ENCODE measurements at regions not wholly inside any gene's neighbourhood (a gene's known extent, or its start where the extent isn't known, plus 50 kb on each side); places are given as distances from the start of the nearest gene placed in this dataset.
A peak's percentile ranks its signal among the peaks of the same experiment; 100 is the strongest.

DNA sequence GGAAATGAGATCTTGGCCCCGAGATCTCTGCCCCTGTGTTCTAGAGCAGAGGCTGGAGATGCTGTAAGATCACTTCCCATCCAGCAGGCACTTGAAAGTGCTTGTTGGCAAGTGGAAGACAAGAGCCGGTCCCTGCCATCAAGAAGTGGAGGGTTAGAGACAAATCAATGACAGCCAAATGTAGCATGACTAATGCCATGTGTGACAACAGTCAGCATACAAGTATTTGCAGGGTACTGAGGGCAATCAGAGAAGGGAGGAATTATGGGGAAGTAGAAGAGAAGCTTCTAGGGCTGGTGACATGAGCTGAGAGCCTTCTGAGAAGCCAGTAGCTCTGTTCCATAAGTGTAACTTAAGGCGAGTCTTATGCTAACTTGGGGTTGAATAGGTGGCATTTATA is 58.6 kb downstream of the TMEM17 start:
- DNase-seq (ENCODE audit: low read depth), result no peak
- no peak overlapping the region for H3K4me3 ChIP-seq (ENCODE audit: low read depth, low read length)
- TF ChIP-seq, protein P1, sequence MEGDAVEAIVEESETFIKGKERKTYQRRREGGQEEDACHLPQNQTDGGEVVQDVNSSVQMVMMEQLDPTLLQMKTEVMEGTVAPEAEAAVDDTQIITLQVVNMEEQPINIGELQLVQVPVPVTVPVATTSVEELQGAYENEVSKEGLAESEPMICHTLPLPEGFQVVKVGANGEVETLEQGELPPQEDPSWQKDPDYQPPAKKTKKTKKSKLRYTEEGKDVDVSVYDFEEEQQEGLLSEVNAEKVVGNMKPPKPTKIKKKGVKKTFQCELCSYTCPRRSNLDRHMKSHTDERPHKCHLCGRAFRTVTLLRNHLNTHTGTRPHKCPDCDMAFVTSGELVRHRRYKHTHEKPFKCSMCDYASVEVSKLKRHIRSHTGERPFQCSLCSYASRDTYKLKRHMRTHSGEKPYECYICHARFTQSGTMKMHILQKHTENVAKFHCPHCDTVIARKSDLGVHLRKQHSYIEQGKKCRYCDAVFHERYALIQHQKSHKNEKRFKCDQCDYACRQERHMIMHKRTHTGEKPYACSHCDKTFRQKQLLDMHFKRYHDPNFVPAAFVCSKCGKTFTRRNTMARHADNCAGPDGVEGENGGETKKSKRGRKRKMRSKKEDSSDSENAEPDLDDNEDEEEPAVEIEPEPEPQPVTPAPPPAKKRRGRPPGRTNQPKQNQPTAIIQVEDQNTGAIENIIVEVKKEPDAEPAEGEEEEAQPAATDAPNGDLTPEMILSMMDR (IDR thresholded peaks at IDR 0.05; ENCODE audit: insufficient read depth, low read depth, low read length, missing control alignments), result no peak

DNA sequence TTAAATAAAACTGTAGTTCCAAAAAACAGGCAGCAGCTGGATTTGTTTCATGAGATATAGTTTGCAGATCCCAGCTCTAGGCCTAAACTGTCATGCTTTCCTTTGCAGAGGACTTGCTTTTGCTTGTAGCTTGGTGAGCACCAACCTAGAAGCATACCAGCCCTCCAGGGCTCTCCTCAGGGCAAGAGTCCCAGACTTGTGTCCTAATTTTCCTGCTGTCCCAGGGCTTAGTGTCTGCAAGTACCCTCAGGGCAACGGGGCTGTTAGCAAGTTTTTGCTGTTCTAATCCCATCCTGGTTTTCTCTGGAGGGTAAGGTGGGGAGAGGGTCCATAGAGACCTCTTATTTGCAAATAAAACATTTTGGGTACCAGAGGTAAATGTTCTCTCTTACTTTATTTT is 59.5 kb downstream of the TMEM17 start:
- DNase-seq (ENCODE audit: low read depth), result no peak
- TF ChIP-seq, protein P1 (IDR thresholded peaks at IDR 0.05; ENCODE audit: insufficient read depth, low read depth, low read length, missing control alignments), result no peak
- H3K4me3 ChIP-seq (ENCODE audit: low read depth, low read length), result no peak overlapping the region

DNA sequence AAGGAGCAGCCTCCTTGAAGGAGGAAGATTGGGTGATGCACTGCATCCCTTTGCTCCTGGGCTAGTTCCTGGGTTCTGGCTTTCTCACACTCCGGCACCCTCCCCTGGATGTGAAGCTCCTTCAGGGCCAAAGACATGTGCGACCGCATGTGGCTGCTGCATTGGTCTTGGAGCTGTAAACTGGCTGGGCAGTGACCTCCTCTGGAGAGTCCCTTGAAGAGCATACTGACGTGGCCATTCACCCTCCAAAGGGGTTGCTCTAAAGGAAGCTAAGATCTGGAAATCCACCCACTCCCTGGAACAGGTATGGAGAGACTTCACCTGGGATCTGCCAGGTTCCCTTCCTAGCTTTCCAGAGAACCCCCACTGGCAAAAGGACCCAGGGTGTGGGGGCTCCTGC is 62.1 kb downstream of the TMEM17 start:
- no peak overlapping the region for H3K4me3 ChIP-seq (ENCODE audit: low read depth, low read length)
- TF ChIP-seq, protein P1 (IDR thresholded peaks at IDR 0.05; ENCODE audit: insufficient read depth, low read depth, low read length, missing control alignments), result no peak
- DNase-seq (ENCODE audit: low read depth), result peak; percentile 36

DNA sequence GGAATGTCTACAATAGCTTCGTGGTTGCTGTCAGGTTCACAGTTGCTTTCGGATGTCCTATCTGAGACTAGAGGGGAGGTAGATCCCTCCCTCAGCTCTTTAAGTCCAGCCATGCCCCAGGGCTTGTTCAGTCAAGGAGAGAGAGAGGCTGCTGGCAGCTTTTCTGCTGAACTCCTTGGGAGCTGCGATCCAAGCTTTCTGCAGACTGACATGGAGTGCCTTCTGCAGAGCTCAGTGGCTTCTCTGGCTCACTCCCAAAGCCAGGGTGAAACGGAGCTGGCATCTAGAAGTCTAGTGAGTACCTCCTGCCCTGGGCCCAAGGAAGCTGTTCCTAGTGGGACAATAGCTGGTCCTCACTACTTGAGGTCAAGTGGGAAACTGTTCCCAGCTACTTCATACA is 62.5 kb downstream of the TMEM17 start:
- no peak for DNase-seq (ENCODE audit: low read depth)
- H3K4me3 ChIP-seq (ENCODE audit: low read depth, low read length), result no peak overlapping the region
- TF ChIP-seq, protein P1 (IDR thresholded peaks at IDR 0.05; ENCODE audit: insufficient read depth, low read depth, low read length, missing control alignments), result no peak

DNA sequence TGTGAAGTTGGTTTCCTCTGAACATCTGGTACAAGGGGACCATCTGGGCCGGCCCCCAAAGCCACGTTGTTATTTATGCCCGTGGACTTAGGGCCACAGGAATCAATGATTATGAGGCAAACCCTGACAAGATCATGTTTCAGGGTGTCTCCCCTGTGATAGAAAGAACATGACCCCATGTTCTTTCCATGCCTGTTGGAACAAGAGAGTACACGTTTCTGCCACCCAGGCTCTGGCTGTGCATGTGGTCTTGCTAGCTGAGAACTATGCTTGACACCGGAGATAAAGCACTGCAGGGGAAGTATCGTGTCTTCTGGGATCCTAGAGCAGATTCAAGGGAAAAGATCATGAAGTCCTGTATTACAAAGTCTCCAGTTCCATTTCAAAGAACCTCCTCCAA is 64.2 kb downstream of the TMEM17 start:
- TF ChIP-seq, protein P1 (IDR thresholded peaks at IDR 0.05; ENCODE audit: insufficient read depth, low read depth, low read length, missing control alignments), result no peak
- no peak overlapping the region for H3K4me3 ChIP-seq (ENCODE audit: low read depth, low read length)
- DNase-seq (ENCODE audit: low read depth), result no peak

DNA sequence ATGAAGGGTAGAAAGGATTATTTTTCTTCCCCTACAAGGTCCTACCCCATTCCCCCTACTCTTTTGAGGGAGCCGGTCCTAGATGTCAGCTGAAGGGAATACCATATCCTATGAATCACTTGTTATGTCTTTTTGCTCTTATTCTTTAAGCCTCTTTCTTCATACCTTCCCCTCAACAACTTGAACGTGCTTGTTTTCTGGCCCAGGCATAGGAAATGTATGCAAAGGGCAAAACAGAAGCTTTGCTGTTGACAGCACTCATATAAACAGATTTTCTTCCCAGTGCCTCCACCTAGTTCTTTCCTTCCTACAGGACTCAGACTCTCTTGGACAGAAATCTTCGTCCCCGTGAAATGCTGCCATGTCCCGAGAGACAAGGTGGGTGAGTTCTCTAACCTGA is 64.6 kb downstream of the TMEM17 start:
- H3K4me3 ChIP-seq (ENCODE audit: low read depth, low read length), result no peak overlapping the region
- DNase-seq (ENCODE audit: low read depth), result no peak
- TF ChIP-seq, protein P1 (IDR thresholded peaks at IDR 0.05; ENCODE audit: insufficient read depth, low read depth, low read length, missing control alignments), result no peak

DNA sequence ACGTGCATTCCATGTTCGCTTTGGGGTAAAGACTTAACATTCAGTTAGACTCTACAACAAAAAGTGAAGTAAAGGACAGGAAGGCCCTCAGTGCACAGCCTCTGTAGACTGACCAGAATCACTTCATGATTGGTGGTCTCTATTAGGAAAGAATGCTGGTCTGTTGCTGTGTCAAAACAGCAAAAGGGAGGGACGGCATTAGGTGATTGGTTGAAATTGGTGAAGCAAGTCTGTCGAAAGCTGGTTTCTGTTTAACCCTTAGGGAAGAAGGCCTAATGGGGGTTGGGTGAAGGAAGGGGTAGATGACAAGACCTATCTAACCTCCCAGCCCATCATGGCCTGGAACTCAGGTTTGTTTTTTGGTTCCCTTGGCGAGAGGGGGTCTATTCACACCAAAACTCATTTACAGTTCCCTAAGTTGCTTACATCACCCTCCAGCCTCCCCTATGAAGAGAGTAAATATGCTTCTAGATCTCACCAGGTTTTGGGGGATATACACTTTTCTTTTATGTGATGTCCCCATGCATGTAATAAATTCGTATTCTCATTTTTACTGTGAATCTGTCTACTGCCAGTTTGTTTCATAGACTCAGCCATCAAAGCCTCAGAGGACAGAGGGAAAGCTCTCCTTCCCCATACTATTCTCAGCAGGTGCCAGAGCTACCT is 65.6 kb downstream of the TMEM17 start:
- TF ChIP-seq, protein P1 (IDR thresholded peaks at IDR 0.05; ENCODE audit: insufficient read depth, low read depth, low read length, missing control alignments), result no peak
- peak; percentile 27 for DNase-seq (ENCODE audit: low read depth)

More for the DNA sequence above, 65.6 kb downstream of the TMEM17 start:
- H3K4me3 ChIP-seq (ENCODE audit: low read depth, low read length), result no peak overlapping the region

Measured in GM12865 (cell line).